HUES6 (cell line): ENCODE measurements at regions not wholly inside any gene's neighbourhood (a gene's known extent, or its start where the extent isn't known, plus 50 kb on each side); places are given as distances from the start of the nearest gene placed in this dataset.

Experiments
- H3K27ac ChIP-seq: 2 replicates; pipeline ENCODE4 v1.7.0; 2013; ENCODE audit warnings: low read depth, mild to moderate bottlenecking, low read length, inconsistent platforms
- H3K27me3 ChIP-seq: 2 replicates; pipeline ENCODE4 v1.6.1; 2013; ENCODE audit warnings: low read length; ENCODE audit not compliant: control insufficient read depth, insufficient read depth
- H3K36me3 ChIP-seq: 2 replicates; pipeline ENCODE4 v1.6.1; 2013; ENCODE audit warnings: low read length; ENCODE audit not compliant: control insufficient read depth, insufficient read depth
- H3K4me1 ChIP-seq: 2 replicates; pipeline ENCODE4 v1.6.1; 2013; ENCODE audit warnings: low read length; ENCODE audit not compliant: control insufficient read depth, insufficient read depth
- H3K4me3 ChIP-seq: 2 replicates; pipeline ENCODE4 v1.5.1; 2013; ENCODE audit warnings: low read depth, low read length
- H3K9ac ChIP-seq: one replicate; pipeline ENCODE4 v1.6.1; 2013; ENCODE audit warnings: mild to moderate bottlenecking, low read length
- H3K9me3 ChIP-seq: 2 replicates; pipeline ENCODE4 v1.6.1; 2013; ENCODE audit warnings: low read depth, low read length; ENCODE audit not compliant: control insufficient read depth, insufficient read depth

DNA sequence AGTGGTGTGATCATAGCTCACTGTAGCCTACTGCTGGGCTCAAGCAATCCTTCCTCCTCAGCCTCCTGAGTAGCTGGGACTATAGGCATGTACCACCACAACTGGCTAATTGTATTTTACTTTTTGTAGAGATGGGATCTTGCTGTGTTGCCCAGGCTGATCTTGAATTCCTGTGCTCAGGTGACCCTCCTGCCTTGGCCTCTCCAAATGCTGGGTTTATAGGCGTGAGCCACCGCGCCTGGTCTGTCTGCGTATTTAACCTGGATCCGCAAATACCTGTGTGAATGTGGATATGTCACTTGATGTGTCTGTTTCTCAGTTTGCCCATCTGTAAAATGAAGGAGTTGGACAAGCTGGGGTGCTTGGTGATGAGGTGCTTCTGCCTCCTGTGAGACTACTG is 123.9 kb downstream of the BAMBI start:
- no peak overlapping the region for H3K9ac ChIP-seq
- no peak overlapping the region for H3K27ac ChIP-seq
- peaks cover 18% of the 10 kb centered on the region; the same call in 1 of the 2 replicates for H3K4me1 ChIP-seq
- H3K9me3 ChIP-seq: no peaks in the 10 kb centered on the region
- no peaks in the 10 kb centered on the region for H3K36me3 ChIP-seq
- no peak overlapping the region for H3K4me3 ChIP-seq
- H3K27me3 ChIP-seq: no peaks in the 10 kb centered on the region

DNA sequence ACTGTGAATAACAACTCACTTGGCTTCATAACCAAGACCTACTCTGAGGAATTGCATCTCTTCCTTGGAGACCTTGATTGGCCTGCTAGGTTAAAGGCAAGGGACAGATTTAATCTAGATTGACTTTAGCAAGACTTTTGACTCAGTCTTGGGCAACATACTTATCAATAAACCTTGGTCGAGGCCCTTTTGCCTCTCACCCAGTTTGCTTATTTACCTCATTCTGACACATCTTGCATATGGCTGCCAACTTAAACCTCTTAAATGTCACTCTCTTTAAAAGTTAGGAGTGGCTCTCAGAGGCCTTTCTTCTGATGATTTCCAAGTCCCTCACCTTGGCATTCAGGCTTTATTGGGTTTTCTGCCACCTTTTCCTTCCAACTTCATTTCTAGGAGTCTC is 124.5 kb downstream of the BAMBI start:
- Histone ChIP-seq H3K36me3 (no peaks in the 10 kb centered on the region), H3K9me3 (no peaks in the 10 kb centered on the region), H3K27me3 (no peaks in the 10 kb centered on the region), H3K9ac (no peak overlapping the region), H3K27ac (no peak overlapping the region), H3K4me1 (peaks cover 25% of the 10 kb centered on the region), H3K4me3 (no peak overlapping the region)

DNA sequence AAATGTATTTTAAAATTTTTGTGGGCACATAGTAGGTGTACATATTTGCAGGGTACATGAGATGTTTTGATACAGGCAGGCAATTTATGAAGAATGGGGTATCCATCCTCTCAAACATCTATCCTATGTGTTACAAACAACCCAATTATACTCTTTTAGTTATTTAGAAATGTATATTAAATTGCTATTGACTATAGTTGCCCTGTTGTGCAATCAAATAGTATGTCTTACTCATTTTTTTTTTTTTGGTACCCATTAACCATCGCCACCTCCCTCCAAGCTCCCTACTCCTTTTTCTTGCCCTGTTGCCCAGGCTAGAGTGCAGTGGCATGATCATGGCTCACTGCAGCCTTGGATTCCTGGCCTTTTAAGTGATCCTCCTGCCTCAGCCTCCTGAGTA is 128.1 kb downstream of the BAMBI start:
- H3K4me3 ChIP-seq: no peak overlapping the region
- H3K4me1 ChIP-seq: peaks cover 45% of the 10 kb centered on the region
- H3K27ac ChIP-seq: no peak overlapping the region
- H3K27me3 ChIP-seq: no peaks in the 10 kb centered on the region
- no peaks in the 10 kb centered on the region for H3K9me3 ChIP-seq
- no peaks in the 10 kb centered on the region for H3K36me3 ChIP-seq
- no peak overlapping the region for H3K9ac ChIP-seq

DNA sequence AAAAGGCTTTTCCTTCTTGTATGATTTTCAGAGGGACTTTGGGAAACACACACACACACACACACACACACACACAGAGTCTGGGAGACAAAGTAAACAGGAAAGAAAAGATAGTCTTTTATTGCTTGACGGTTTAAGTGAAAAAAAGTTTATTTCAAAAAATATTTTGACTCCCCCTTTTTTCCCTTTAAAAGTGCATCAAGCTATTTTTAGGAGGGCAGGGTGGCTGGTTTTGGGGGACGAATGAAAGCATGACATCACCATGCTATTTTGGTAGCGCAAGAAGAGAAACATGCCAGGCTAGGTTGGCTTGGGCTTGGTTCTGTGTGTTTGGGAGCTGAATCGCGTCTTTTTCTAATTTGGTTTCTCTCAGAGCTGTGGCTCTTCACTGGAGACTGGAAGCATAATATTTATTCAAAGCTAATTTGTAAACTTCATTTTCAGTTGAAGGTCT is 129.2 kb downstream of the BAMBI start:
- Histone ChIP-seq H3K27ac (peak overlapping the region; percentile 48; the same call in 1 of the 2 replicates), H3K36me3 (no peaks in the 10 kb centered on the region), H3K4me1 (peaks cover 52% of the 10 kb centered on the region), H3K27me3 (no peaks in the 10 kb centered on the region), H3K9me3 (no peaks in the 10 kb centered on the region), H3K9ac (peak overlapping the region; percentile 6), H3K4me3 (no peak overlapping the region)

DNA sequence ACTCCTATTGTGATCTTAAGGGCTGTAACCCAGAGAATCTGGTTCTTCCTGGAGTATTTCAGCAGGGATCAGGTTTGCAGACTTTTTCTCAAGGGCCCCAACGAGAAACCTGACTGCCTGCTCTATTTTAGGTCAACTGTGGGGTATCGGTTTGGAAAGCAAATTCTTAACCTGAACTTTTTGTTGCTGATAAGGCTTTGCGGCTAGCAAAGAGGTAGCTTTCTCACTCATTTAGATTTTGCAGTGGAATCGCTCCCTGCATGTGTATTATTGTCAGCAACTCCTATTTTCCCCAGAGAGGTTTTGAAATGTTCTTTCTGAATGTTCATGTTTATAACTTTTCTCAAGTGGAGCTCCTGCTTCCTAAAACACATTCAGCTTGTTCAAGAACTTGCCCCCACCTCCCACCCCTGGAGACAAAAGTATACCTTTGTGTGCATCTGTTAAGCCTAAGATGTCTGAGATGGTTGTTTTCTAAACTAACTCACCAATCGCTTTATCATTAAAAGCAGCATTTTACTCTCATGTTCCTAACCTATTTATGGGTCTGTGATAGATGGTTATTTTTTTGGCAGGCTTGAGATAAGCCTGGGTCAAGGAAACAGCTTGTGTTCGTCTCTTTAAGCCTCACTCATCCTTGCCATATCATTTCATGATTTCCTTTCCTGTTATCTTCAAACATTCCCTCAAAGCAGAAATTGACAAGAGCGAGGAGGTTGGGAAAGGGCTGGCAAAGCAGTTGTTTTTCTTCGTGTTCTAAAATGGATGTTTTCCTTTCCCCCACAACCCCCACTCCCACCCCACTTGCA is 129.8 kb downstream of the BAMBI start:
- Histone ChIP-seq H3K27me3 (no peaks in the 10 kb centered on the region), H3K4me1 (peaks cover 52% of the 10 kb centered on the region), H3K36me3 (no peaks in the 10 kb centered on the region), H3K27ac (peak overlapping the region; percentile 58; the same call in 1 of the 2 replicates), H3K9ac (no peak overlapping the region), H3K9me3 (no peaks in the 10 kb centered on the region), H3K4me3 (no peak overlapping the region)

DNA sequence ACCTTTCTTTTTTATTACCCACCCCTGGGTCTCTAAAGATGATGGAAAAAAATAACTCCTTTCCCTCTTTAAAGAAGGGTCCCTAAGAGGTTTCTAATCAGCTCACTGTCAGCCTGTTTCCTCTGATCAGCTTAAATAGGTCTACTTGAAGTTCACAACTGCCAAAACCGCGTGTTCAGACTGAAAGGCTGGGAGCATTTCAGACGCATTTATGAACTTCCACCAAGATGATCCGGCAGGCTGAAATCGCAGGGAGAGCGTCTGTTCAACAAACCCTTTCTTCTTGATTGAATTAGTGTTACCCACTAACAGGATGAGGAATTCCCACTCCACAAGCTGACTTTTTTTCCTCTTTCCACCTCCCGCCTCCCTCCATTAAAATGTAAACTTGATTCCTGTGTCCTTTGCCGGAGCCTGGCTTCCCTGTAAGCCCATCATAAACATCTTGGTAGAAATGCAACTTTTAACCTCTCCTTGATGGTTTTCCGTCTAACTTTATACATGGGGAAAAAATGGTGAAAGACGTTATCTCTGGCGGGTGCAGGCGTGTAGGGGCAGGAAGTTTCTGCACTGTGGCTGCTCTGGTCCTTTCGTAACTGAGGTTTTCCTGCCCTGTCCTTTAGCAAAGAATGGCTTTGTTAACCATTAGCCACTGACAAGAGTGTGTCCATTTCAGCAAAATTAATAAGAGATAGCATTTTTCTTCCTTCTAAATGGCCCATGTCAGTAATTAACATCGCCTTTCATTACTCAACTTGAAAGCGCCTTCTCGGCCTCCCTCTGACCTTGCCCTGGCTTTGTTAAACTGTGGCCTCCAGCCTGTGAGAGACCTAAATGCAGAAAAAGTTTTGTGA is 130.7 kb downstream of the BAMBI start:
- H3K4me3 ChIP-seq: peak overlapping the region; percentile 13; the same call in 1 of the 2 replicates
- peak overlapping the region; percentile 57 for H3K9ac ChIP-seq
- H3K27ac ChIP-seq: peak overlapping the region; percentile 58; the same call in 1 of the 2 replicates
- no peaks in the 10 kb centered on the region for H3K36me3 ChIP-seq
- H3K9me3 ChIP-seq: no peaks in the 10 kb centered on the region
- no peaks in the 10 kb centered on the region for H3K27me3 ChIP-seq
- peaks cover 52% of the 10 kb centered on the region for H3K4me1 ChIP-seq

DNA sequence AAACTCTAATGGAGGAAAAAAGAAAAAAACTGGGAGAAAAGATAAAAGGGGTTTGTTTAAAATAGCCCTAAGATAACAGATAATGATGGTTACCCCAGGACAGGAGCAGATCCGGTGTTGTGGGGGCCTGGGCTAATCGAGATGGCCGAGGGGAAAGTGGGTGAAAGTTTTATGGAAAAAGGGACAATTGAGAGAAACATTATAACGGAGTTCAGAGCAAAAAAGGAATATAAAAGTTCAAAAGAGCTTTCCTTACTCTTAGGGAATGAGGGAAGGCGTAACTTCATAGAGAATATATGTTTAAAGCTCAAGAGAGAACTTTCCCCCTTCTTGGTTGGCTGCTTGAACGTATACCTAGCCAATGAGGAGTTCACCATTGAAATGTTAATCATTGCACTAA is 131.4 kb downstream of the BAMBI start:
- H3K27ac ChIP-seq: peak overlapping the region; percentile 58; the same call in 1 of the 2 replicates
- H3K4me3 ChIP-seq: no peak overlapping the region
- no peaks in the 10 kb centered on the region for H3K36me3 ChIP-seq
- no peaks in the 10 kb centered on the region for H3K9me3 ChIP-seq
- peaks cover 52% of the 10 kb centered on the region for H3K4me1 ChIP-seq
- no peaks in the 10 kb centered on the region for H3K27me3 ChIP-seq
- H3K9ac ChIP-seq: peak overlapping the region; percentile 57

DNA sequence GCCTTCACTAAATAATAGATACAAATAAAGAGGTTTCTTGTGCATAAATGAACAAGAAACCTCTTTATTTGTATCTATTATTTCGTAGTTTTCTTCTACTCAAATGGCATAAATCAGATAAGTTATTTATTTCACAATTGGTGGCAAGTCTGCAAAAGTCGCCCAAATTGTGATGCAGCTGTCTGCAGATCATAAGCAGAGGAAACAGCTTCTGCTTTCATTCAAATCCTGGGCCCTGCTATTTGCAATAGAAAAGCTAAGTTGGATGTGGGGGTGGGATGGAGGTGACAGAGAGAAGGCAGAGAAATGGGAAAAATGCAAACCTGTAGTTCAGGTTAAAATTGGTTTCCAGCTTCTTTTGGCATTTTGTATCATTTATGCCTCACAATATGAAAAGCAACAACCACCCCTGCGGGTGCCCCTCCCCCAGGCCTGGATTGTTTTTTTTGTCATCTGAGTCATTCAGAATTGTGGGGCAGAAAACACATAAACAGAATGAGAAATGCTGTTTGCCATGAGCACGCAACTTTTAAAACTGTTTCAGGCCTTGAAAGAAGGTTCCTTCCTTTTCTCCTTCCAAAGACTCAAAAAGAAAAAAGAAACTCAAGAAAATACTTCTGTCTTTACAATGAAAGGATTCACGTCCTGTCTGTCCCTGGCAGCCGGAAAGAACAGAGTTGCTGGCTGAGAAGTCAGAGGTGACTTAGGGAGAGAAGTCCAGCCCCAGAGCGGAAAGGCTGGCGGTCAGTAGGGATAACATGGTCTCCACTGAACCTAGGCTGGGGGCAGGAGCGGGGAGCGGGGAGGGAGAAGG is 132.9 kb downstream of the BAMBI start:
- H3K27ac ChIP-seq: peak overlapping the region; percentile 37
- H3K9me3 ChIP-seq: no peaks in the 10 kb centered on the region
- H3K4me3 ChIP-seq: 0 out of 2 replicates have a peak overlapping the region, but pooled peaks have one; percentile 15
- H3K4me1 ChIP-seq: peaks cover 52% of the 10 kb centered on the region
- peak overlapping the region; percentile 39 for H3K9ac ChIP-seq
- H3K27me3 ChIP-seq: no peaks in the 10 kb centered on the region
- H3K36me3 ChIP-seq: no peaks in the 10 kb centered on the region

DNA sequence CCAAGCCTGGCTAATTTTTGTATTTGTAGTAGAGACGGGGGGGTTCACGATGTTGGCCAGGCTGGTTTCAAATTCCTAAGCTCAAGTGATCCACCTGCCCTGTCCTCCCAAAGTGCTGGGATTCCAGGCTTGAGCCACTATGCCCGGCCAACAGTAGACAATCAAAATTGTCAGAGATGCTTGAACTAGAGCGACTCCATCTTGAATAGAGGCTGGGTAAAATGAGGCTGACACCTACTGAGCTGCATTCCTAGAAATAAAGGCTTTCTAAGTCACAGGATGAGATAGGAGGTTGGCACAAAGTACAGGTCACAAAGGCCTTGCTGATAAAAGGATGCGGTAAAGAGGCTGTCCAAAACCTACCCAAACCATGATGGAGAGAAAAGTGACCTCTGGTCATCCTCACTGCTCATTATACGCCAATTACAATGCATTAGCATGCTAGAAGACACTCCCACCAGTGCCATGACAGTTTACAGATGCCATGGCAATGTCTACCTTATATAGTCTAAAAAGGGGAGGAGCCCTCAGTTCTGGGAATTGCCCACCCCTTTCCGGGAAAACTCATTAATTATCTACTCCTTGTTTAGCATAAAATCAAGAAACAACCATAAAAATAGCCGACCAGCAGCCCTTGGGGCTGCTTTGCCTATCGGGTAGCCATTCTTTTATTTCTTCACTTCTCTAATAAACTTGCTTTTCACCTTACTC is 134.5 kb downstream of the BAMBI start:
- H3K9ac ChIP-seq: no peak overlapping the region
- no peaks in the 10 kb centered on the region for H3K27me3 ChIP-seq
- H3K4me1 ChIP-seq: peaks cover 43% of the 10 kb centered on the region
- no peak overlapping the region for H3K4me3 ChIP-seq
- no peaks in the 10 kb centered on the region for H3K36me3 ChIP-seq
- no peaks in the 10 kb centered on the region for H3K9me3 ChIP-seq
- no peak overlapping the region for H3K27ac ChIP-seq
